ENCODE measurements at regions not wholly inside any gene's neighbourhood (a gene's known extent, or its start where the extent isn't known, plus 50 kb on each side); places are given as distances from the start of the nearest gene placed in this dataset.

GRCh38 chr11:27783701-27784355 is 83.6 kb upstream of the BDNF start:
- H3K9me3 Mint-ChIP-seq, result no peaks in the 10 kb centered on the region
- H3K4me1 ChIP-seq (ENCODE audit: insufficient read depth), result no peaks in the 10 kb centered on the region
- H3K4me3 ChIP-seq, result no peak overlapping the region
- TF ChIP-seq CTCF (conservative IDR thresholded peaks at IDR 0.05; ENCODE audit: low read depth in 2 of 2), result no peak
- TF ChIP-seq ZNF462 (CRISPR knock-in tag; IDR thresholded peaks at IDR 0.05), result no peak
- no peak overlapping the region for H3K4me3 Mint-ChIP-seq
- H3K36me3 ChIP-seq (ENCODE audit: insufficient read depth), result no peaks in the 10 kb centered on the region
- H3K36me3 Mint-ChIP-seq (ENCODE audit: low read depth), result no peaks in the 10 kb centered on the region
- no peak for ATAC-seq
- H4K20me1 ChIP-seq (replicated peaks; ENCODE audit: insufficient read depth), result no peaks in the 10 kb centered on the region
- H3K4me1 Mint-ChIP-seq, result no peaks in the 10 kb centered on the region
- no peaks in the 10 kb centered on the region for H3F3A ChIP-seq (replicated peaks; ENCODE audit: low read depth)
- no peaks in the 10 kb centered on the region for H3K27me3 ChIP-seq (ENCODE audit: insufficient read depth)
- H3K27me3 Mint-ChIP-seq (ENCODE audit: insufficient read depth, low read depth, poor library complexity), result no peaks in the 10 kb centered on the region
- H2AFZ ChIP-seq, result no peak overlapping the region
- H3K9me2 ChIP-seq (ENCODE audit: insufficient read depth), result peaks cover 25% of the 10 kb centered on the region
- no peak overlapping the region for H3K4me2 ChIP-seq
- no peak overlapping the region for H3K27ac ChIP-seq (ENCODE audit: low read depth)
- H3K27ac Mint-ChIP-seq, result no peak overlapping the region
- no peak for DNase-seq (ENCODE audit: low spot score)
- no peaks in the 10 kb centered on the region for H3K79me2 ChIP-seq (replicated peaks; ENCODE audit: insufficient read depth)

- ATAC-seq (no peak), DNase-seq (ENCODE audit: low spot score) (no peak)
- no peaks in the 10 kb centered on the region for H3K36me3 Mint-ChIP-seq (ENCODE audit: low read depth)
- no peak overlapping the region for H3K27ac Mint-ChIP-seq
- no peaks in the 10 kb centered on the region for H3K27me3 ChIP-seq (ENCODE audit: insufficient read depth)
- H3K4me1 ChIP-seq (ENCODE audit: insufficient read depth), result no peaks in the 10 kb centered on the region
- no peaks in the 10 kb centered on the region for H3F3A ChIP-seq (replicated peaks; ENCODE audit: low read depth)
- peaks cover 19% of the 10 kb centered on the region for H3K9me2 ChIP-seq (ENCODE audit: insufficient read depth)
- H2AFZ ChIP-seq, result no peak overlapping the region
- H3K4me2 ChIP-seq, result no peak overlapping the region
- H3K9me3 Mint-ChIP-seq, result no peaks in the 10 kb centered on the region
- H3K27me3 Mint-ChIP-seq (ENCODE audit: insufficient read depth, low read depth, poor library complexity), result peaks cover 6% of the 10 kb centered on the region
- no peak overlapping the region for H3K4me3 ChIP-seq
- H3K36me3 ChIP-seq (ENCODE audit: insufficient read depth), result no peaks in the 10 kb centered on the region
- no peak overlapping the region for H3K27ac ChIP-seq (ENCODE audit: low read depth)
- H4K20me1 ChIP-seq (replicated peaks; ENCODE audit: insufficient read depth), result no peaks in the 10 kb centered on the region
- no peaks in the 10 kb centered on the region for H3K79me2 ChIP-seq (replicated peaks; ENCODE audit: insufficient read depth)
- H3K4me3 Mint-ChIP-seq, result no peak overlapping the region
- H3K4me1 Mint-ChIP-seq, result no peaks in the 10 kb centered on the region
- no peak for TF ChIP-seq POLR2AphosphoS5 (IDR thresholded peaks at IDR 0.05; ENCODE audit: low read depth)
- TF ChIP-seq JUNB (IDR thresholded peaks at IDR 0.05; ENCODE audit: unreplicated experiment), result no peak
- TF ChIP-seq CTCF (conservative IDR thresholded peaks at IDR 0.05; ENCODE audit: low read depth in 2 of 2), result no peak
- TF ChIP-seq EZH2 (IDR thresholded peaks at IDR 0.05; ENCODE audit: low read depth, unreplicated experiment), result no peak
- no peak for TF ChIP-seq CREB1 (CRISPR knock-in tag; IDR thresholded peaks at IDR 0.05; ENCODE audit: low read depth)
These were observed 76.8 kb upstream of the BDNF start for GRCh38 chr11:27777033-27777432.
